ENCODE measurements at regions not wholly inside any gene's neighbourhood (a gene's known extent, or its start where the extent isn't known, plus 50 kb on each side); places are given as distances from the start of the nearest gene placed in this dataset.
"Not testable (repeated sequence)": the region's sequence is repeated elsewhere in the genome, so short reads cannot be mapped to it uniquely, and the experiment has no call there.

GRCh38 chr2:196278491-196278911 is 107.1 kb upstream of the STK17B start:
- DNase-seq (ENCODE audit: low read depth, low spot score), result no peak

- no peak for DNase-seq (ENCODE audit: low read depth, low spot score)
Observed at GRCh38 chr2:196279541-196279940, 108.2 kb upstream of the STK17B start.

- no peak for DNase-seq (ENCODE audit: low read depth, low spot score)
Observed at GRCh38 chr2:196284144-196284844, 112.9 kb upstream of the STK17B start.

- DNase-seq (ENCODE audit: low read depth, low spot score), result no peak
Observed at GRCh38 chr2:196284866-196285557, 113.6 kb upstream of the STK17B start.

- no peak for DNase-seq (ENCODE audit: low read depth, low spot score)
Observed at GRCh38 chr2:196286821-196287220, 115.4 kb upstream of the STK17B start.

GRCh38 chr2:196287523-196287922 is 116.1 kb upstream of the STK17B start:
- DNase-seq (ENCODE audit: low read depth, low spot score), result no peak

- no peak for DNase-seq (ENCODE audit: low read depth, low spot score)
Observed at GRCh38 chr2:196288006-196288538, 116.7 kb upstream of the STK17B start.

GRCh38 chr2:196289000-196289399 is 117.6 kb upstream of the STK17B start:
- DNase-seq (ENCODE audit: low read depth, low spot score), result no peak

GRCh38 chr2:196290136-196290535 is 118.8 kb upstream of the STK17B start:
- DNase-seq (ENCODE audit: low read depth, low spot score), result no peak

- DNase-seq (ENCODE audit: low read depth, low spot score), result no peak
Observed at GRCh38 chr2:196290569-196290968, 119.2 kb upstream of the STK17B start.

- no peak for DNase-seq (ENCODE audit: low read depth, low spot score)
Observed at GRCh38 chr2:196291426-196291825, 120.0 kb upstream of the STK17B start.

GRCh38 chr2:196291873-196292800 is 120.8 kb upstream of the STK17B start:
- DNase-seq (ENCODE audit: low read depth, low spot score), result no peak

GRCh38 chr2:196293751-196294515 is 122.6 kb upstream of the STK17B start:
- peak; percentile 63 for DNase-seq (ENCODE audit: low read depth, low spot score)

GRCh38 chr2:196294516-196294909 is 123.1 kb upstream of the STK17B start:
- no peak for DNase-seq (ENCODE audit: low read depth, low spot score)

GRCh38 chr2:196295005-196295404 is 123.6 kb upstream of the STK17B start:
- DNase-seq (ENCODE audit: low read depth, low spot score), result no peak

- DNase-seq (ENCODE audit: low read depth, low spot score), result not testable (repeated sequence)
Observed at GRCh38 chr2:196298106-196298723, 126.8 kb upstream of the STK17B start.

- no peak for DNase-seq (ENCODE audit: low read depth, low spot score)
Observed at GRCh38 chr2:196307775-196308305, 136.5 kb upstream of the STK17B start.

GRCh38 chr2:196309691-196310090 is 138.3 kb upstream of the STK17B start:
- no peak for DNase-seq (ENCODE audit: low read depth, low spot score)

GRCh38 chr2:196314157-196314556 is 142.8 kb upstream of the STK17B start:
- DNase-seq (ENCODE audit: low read depth, low spot score), result no peak

- no peak for DNase-seq (ENCODE audit: low read depth, low spot score)
Observed at GRCh38 chr2:196314780-196315179, 143.4 kb upstream of the STK17B start.

All from brain pericyte (primary cell).